ENCODE measurements at regions not wholly inside any gene's neighbourhood (a gene's known extent, or its start where the extent isn't known, plus 50 kb on each side); places are given as distances from the start of the nearest gene placed in this dataset.

GRCh38 chr5:73284985-73285384, 112.0 kb downstream of the TMEM174 start:
- no peak for DNase-seq

GRCh38 chr5:73284220-73284795, 111.3 kb downstream of the TMEM174 start:
- DNase-seq: no peak

- no peak for DNase-seq
Measured at GRCh38 chr5:73282923-73283322, 109.9 kb downstream of the TMEM174 start.

DNA sequence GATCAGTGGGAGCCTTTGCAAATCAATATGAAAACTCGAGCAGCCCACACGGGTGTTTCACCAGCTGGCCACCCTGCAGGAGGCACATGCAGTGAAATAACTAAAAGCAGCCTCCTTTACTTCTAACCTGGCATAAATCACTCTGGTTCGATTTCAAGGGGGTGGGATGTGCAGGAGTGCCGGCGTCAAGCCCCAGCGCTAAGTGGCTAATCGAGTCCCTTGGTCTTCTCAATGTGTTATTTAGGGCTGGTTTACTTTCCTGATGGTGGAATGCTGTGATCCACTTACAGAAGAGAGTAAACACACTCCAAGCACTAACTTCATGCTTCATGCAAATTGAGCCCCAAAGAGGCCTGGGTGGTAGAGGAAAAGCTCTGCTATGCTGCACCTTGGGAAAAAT, 109.4 kb downstream of the TMEM174 start:
- no peak for DNase-seq

DNA sequence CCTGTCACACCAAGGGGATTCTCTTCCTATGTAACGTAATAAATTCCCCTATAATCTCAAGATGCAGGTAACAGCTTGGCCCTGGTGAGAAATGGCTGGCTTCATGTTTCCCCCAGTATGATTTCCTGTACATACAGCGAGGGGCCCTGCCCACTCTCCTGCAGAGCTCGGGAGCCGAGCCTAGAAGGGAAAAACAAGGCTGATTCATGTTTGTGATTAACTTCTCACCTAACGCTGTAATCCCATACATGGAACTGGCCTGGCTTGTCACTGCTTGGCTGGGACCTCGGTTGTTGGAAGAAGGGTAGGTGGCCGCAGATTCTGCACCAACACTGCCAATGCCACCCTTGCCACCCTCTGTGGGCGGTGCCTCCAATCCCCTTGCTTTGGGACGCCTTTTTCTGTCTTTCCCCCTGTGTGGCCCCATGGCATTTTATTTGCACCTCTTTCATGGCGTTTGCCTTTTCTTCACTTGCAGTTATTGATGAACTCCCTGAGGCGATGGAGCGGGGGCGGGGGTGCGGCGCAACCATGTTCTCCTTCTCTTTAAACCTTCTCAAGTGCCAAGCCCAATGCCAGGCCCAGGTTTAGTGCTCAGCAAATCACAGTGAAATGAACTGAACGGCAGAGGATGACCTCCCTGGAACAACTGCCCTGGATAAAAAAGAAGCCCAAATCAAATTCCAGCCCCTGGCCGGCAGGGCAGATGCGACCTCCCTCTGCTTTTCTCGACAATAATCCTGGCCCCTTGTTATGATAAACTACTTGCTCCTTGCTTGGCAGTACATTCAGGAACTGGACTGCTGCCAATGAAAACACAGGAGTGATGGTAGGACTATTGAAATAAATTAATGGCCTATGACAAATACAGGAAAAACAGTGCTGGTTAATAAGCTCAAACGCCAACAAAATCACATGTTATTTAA, 108.1 kb downstream of the TMEM174 start:
- no peak for DNase-seq

DNA sequence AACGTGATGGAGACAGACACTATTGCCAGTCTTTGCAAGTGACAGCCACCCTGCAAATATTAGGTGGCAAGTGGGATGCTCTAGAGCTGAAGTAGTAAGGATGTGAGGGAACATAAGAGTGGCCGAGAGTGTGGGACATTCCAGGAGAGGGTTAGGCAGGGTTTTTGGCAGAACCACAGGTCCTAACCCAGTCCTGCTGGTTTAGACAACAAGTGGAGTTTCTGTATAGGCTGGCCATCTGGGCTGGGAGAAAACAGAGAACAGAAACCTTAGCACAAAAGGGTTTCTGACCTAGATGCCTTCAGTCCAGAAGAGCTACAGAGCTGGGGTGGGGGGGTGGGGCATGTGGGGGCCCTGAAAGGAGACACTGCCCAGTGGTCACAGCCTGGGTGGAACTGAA, 107.4 kb downstream of the TMEM174 start:
- DNase-seq: no peak

GRCh38 chr5:73279805-73280204, 106.8 kb downstream of the TMEM174 start:
- no peak for DNase-seq

GRCh38 chr5:73278693-73279092, 105.7 kb downstream of the TMEM174 start:
- no peak for DNase-seq

GRCh38 chr5:73274881-73275663, 102.1 kb downstream of the TMEM174 start:
- DNase-seq: no peak

DNA sequence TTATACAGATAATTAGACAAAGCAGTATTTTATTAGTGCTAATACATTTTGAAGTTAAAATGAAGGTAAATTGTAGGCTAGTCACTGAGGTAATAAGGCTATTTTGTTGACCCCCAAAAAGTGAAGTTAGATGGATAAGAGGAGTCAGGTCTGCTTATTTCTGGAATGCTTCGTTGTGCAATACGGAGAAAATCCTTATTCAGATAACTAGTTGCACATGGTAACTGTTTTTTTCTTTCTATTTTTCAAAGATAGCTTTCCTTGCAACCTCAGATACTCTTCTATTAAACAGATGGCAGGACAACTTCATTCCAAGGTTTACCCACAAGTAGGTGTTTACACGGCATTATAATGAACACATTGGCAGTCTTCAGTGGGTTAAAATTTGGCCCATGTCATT, 101.1 kb downstream of the TMEM174 start:
- no peak for DNase-seq

DNA sequence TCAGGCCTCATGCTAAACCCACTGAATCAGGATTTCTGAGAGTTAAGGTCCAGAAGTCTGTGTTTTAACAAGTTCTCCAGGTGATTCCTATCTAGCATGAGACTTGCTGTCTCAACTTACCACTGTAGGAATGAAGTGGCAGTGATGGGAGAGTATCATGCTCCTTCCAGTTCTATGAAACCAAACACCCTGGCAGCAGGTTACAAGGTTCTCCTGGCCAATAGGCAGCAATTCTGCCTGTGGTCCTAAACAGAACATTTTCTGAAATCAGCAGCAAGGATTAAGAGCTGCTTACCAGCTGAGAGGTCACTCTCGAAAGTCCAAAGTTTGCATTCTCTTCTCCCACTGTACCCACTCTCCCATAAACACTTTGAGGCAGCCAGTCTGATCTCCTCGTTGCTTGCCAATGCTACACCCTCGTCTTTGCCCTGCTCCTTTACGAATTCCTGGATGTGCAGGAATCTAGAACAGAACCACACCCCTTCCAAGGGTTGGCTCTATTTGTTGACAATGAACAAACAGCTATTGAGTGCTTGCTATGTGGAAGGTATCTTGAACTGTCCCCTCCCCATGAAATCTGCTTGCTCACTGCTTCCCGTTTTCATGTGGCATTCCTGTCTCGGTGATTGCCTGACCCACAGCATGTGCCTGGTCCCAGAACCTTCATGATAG, 100.5 kb downstream of the TMEM174 start:
- DNase-seq: no peak

DNA sequence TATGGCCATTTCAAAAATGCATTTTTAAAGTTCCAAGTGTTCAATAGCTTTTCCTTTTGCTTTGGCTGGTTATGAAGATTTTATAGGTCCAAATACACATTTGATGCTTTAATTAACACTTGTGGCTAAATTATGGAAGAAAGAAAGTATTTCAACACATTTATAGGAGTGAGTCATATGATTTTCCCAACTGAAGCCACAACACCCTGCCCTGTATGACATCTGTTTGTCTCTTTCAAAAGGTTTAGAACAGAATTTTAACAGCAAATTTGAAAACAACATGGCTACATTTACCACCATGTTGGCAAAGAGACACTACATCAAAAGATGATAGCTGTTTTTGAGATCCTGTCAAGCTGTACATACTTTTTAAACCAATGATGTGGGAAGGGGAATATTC, 99.4 kb downstream of the TMEM174 start:
- DNase-seq: no peak

DNA sequence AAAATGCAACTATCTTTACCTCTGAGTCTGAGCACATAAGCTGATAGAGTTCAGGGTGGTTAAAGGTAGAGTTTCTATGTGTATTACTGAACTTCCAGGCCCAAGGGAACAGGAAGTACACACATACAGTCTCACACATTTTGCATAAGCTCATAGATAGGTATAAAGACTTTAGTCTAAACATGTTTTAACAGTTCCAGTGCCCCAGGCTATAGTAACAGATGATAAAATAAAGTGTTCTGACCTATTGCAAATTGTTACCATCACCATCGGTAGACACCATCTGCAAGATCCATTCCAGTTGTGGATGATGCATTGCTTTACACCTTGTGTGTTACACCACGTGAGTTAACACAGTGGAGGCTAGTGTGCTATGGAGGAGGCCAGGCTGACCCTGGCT, 95.8 kb downstream of the TMEM174 start:
- no peak for DNase-seq

DNA sequence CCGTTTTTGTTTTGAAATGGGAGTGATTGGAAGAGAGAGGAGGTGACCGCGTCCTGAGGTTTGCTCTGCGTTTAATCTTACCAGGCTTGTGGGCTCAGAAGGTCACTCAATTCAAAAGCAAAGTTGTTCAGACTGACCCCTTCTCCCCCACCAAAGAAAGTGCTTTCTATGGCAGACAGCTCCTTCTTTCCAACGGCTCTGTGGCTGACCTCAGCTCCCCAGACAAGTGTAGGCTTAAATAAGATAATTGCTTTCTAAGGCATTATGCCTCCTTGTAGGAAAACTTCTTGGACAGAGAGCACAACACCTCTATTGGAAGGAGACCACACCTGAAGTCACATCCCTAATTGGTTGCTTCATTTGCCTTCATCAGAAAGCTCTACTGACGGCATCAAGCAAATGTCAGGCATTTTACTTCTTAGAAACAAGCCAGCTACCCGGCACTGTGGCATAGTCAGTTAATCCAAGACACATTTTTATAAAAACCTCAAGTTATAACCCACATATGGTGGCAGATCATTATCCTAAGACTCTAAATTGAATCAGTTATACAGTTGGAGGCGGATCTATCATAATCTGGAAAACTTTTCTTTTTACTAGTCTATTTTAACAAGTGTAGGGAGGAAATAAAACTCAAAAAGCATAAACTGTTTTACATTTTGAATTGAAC, 94.9 kb downstream of the TMEM174 start:
- DNase-seq: no peak

- DNase-seq: no peak
Measured at GRCh38 chr5:73266925-73267765, 94.2 kb downstream of the TMEM174 start.

DNA sequence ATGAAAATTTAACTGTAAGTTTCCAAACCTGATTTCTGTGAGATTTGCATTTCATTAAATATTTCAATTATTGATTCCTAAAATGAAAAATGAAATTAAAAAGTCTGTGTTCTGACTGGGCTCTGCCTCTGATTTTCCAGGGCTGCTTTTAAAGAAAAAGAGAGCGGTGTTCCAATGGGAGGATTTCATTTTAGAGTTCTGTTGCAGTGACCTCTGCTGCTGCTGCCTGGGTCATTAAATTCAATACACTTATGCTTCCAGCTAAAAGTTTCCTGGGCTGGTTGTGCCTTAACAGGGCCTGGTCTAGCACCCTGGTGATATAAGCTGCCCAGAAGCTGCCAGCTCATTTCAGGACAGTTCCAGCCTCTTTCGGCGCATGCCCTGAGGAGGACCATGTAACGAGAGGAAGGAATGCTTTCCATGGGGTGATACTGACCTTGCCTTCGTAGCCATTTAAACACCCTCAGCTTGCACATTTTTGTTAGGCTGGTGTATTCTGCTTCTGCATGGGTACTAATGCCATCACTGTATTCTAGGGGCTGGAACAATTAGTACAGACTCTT, 93.3 kb downstream of the TMEM174 start:
- DNase-seq: no peak

- no peak for DNase-seq
Measured at GRCh38 chr5:73265641-73266040, 92.6 kb downstream of the TMEM174 start.

DNA sequence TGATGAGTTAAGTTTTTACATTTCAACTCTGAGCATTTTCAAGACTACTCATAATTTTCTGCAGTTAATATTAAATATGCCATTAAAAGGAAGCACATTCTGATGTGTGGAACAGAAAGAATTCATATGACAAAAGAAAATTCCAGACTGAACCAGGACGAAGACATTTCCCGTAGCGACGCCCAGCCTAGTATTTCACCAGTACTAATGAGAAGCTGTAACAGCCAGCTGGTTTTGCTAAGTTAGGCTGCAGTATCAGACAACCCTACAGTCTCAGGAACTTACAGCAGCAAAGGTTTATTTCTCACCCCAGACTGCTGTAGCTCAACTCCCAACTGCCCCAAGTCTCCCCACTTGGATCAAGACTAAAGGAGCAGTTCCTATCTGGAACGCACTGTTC, 91.6 kb downstream of the TMEM174 start:
- DNase-seq: no peak

DNA sequence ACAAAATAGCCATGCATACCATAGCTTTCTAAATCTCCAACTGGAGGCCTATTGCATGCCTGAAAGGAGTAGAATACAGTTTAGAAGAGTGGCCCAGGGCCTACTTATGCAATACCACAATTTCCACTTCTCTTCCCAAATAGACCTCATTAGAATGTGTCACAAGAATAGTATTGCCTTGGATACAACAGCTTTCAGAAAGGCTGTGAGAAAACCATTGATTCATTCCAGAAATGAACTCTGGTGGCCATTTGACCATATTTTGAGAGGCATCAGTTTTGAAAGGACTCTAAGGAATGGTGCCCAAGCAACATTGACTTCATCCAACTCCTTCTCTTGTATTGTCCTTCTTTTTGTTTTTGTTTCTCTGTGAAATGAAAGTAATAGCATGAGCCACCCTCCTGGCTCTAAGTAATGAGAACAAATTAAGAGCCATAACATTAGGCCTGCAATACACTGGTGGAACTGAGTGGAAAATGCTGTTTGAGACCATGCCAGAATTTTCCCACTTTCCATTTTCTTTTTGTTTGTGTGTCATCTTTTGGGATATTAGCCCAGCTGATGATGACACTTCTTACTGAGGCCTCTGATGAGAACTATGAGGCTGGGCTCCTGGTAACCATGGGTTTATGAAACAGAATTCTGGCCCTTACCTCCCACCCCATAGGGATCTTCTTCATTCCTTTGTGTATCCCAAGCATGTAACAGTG, 90.2 kb downstream of the TMEM174 start:
- DNase-seq: no peak

DNA sequence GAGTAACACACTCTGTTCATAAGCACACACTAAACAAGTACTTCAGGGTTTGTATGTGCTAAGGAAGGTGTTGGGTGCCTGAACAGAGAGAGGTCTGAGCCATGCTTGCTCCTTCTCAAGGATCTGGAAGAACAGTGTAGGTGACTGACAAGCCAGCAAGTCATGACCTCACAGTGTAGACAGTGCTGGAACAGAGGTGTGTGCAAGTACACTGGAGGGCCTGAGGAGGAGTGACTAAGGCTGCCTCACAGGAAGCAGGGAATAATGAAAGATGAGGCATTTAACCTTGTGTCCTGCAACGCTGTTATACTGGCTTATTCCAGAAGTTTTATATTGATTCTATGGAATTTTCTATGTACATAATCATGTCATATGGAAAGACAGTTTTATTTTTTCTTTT, 83.9 kb downstream of the TMEM174 start:
- DNase-seq: no peak

DNA sequence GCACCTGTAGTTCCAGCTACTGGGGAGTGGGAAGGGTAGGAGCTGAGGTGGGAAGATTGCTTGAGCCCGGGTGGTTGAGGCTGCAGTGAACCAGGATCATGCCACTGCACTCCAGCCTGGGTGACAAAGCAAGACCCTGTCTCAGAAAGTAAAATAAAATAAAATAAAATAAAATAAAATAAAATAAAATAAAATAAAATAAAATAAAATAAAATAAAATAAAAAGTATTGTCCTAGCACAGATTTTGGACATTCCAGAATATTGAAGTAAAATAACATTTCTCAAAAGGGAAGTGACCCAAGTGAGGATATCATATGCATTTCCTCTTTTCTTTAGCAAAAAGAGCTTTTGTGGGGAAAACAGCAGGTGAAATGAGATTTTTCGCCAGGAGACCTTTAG, 83.5 kb downstream of the TMEM174 start:
- no peak for DNase-seq
